HG02973 (cell line): ENCODE measurements at regions not wholly inside any gene's neighbourhood (a gene's known extent, or its start where the extent isn't known, plus 50 kb on each side); places are given as distances from the start of the nearest gene placed in this dataset.

Experiments
- ATAC-seq: cut with Tn5 transposase; IDR thresholded peaks from one replicate; pipeline ENCODE4 v1.9.1; 2021; ENCODE audit warnings: moderate library complexity; ENCODE audit not compliant: unreplicated experiment

GRCh38 chr11:30155428-30155827, 75.4 kb upstream of the FSHB start:
- no peak for ATAC-seq

- ATAC-seq, result no peak
Measured at GRCh38 chr11:30159546-30159945, 71.3 kb upstream of the FSHB start.

- no peak for ATAC-seq
Measured at GRCh38 chr11:30165652-30166051, 65.2 kb upstream of the FSHB start.

- ATAC-seq, result no peak
Measured at GRCh38 chr11:30171661-30172060, 59.2 kb upstream of the FSHB start.

- ATAC-seq, result no peak
Measured at GRCh38 chr11:30172158-30172557, 58.7 kb upstream of the FSHB start.

- no peak for ATAC-seq
Measured at GRCh38 chr11:30172883-30173311, 57.9 kb upstream of the FSHB start.

GRCh38 chr11:30174265-30175020, 56.4 kb upstream of the FSHB start:
- no peak for ATAC-seq
